SK-N-SH (cell line): ENCODE measurements at regions not wholly inside any gene's neighbourhood (a gene's known extent, or its start where the extent isn't known, plus 50 kb on each side); places are given as distances from the start of the nearest gene placed in this dataset.

Experiments
- CTCF ChIP-seq: fragments of 200-600 bp; sonication (generic); IDR thresholded peaks from 2 replicates; pipeline ENCODE4 v1.6.1; 2017; ENCODE audit warnings: antibody characterized with exemption, mild to moderate bottlenecking, moderate library complexity
- EZH2phosphoT487 ChIP-seq: fragments of 200-600 bp; sonication (generic); IDR thresholded peaks from 2 replicates; pipeline ENCODE4 v1.6.1; 2017; ENCODE audit warnings: low read depth, mixed run types, mild to moderate bottlenecking, antibody characterized with exemption, moderate library complexity, borderline replicate concordance
- RAD21 ChIP-seq: IDR thresholded peaks from 2 replicates; pipeline ENCODE4 v1.6.1; 2012; ENCODE audit warnings: mild to moderate bottlenecking, low read length
- TAF1 ChIP-seq: IDR thresholded peaks from 2 replicates; pipeline ENCODE4 v1.6.1; 2012; ENCODE audit warnings: low read depth, mild to moderate bottlenecking, low read length, moderate library complexity, borderline replicate concordance
- TEAD4 ChIP-seq: IDR thresholded peaks from 2 replicates; pipeline ENCODE4 v1.4.0; 2012; ENCODE audit warnings: mild to moderate bottlenecking, borderline replicate concordance; ENCODE audit not compliant: insufficient read depth
- YY1 ChIP-seq: IDR thresholded peaks from 2 replicates; pipeline ENCODE4 v1.4.0; 2012; ENCODE audit warnings: low read depth, mild to moderate bottlenecking
- ZBTB33 ChIP-seq: IDR thresholded peaks from 2 replicates; pipeline ENCODE4 v1.4.0; 2012; ENCODE audit warnings: low read depth, borderline replicate concordance

- TF ChIP-seq YY1 (no peak), ZBTB33 (no peak), RAD21 (no peak), CTCF (no peak), TEAD4 (no peak), EZH2phosphoT487 (no peak), TAF1 (no peak)
These were observed 224.2 kb upstream of the AUTS2 start for GRCh38 chr7:69374044-69374425.
